ENCODE measurements at regions not wholly inside any gene's neighbourhood (a gene's known extent, or its start where the extent isn't known, plus 50 kb on each side); places are given as distances from the start of the nearest gene placed in this dataset.

DNA sequence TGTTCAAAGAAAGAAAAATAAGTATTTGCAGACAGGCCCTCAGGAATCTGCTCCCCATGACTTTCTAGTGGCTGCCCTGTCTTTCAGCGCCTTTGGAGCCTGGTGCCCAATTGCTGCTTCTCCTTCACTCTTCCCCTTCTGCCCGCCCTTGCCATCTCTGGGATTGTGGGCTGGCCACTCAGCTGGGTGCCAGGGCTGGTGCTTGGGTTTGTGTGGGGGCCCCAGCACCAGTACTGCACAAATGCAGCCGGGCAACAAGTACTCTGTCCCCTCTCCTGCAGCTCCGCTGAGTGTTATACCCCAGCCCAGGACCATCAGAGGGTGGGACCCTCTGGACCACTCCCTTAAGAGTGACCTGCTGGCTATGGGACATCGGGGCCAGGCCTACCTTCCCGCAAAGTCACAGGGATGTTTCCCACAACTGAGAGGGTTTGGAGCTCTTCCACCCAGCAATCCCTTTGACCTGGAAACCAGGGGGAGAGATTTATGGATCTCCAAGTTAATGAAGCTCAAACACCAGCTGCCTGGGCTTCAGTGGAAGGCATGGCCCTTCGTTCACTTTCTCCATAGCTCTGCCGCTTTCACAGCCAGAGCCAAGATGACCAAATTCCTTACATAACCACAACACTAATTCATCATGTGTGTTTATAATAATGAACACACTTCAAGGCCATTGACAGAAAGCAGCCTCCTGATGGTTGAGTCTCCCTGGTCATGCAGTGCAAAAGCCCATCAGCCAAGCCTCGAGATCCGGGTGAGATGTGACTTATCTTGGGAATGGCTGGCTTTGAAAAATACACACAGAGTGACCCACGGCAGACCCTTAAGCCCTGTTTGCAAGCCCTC is 313.9 kb upstream of the ZNF32 start:
- Histone ChIP-seq H3K27ac (ENCODE audit: low read length) (no peak overlapping the region), H3K27me3 (ENCODE audit: low read depth, low read length) (no peaks in the 10 kb centered on the region), H3K9me3 (ENCODE audit: insufficient read depth, low read length) (no peaks in the 10 kb centered on the region), H3K9ac (ENCODE audit: low read length) (no peak overlapping the region), H2AFZ (ENCODE audit: low read depth, low read length) (no peak overlapping the region), H3K4me2 (ENCODE audit: low read length) (no peak overlapping the region), H3K4me1 (ENCODE audit: low read length) (no peaks in the 10 kb centered on the region), H3K4me3 (ENCODE audit: low read length) (no peak overlapping the region), H3K36me3 (replicated peaks; ENCODE audit: low read depth, low read length) (no peaks in the 10 kb centered on the region), H3K79me2 (ENCODE audit: low read length) (no peaks in the 10 kb centered on the region), H4K20me1 (ENCODE audit: insufficient read depth, low read length) (no peaks in the 10 kb centered on the region)
- TF ChIP-seq, protein P1, sequence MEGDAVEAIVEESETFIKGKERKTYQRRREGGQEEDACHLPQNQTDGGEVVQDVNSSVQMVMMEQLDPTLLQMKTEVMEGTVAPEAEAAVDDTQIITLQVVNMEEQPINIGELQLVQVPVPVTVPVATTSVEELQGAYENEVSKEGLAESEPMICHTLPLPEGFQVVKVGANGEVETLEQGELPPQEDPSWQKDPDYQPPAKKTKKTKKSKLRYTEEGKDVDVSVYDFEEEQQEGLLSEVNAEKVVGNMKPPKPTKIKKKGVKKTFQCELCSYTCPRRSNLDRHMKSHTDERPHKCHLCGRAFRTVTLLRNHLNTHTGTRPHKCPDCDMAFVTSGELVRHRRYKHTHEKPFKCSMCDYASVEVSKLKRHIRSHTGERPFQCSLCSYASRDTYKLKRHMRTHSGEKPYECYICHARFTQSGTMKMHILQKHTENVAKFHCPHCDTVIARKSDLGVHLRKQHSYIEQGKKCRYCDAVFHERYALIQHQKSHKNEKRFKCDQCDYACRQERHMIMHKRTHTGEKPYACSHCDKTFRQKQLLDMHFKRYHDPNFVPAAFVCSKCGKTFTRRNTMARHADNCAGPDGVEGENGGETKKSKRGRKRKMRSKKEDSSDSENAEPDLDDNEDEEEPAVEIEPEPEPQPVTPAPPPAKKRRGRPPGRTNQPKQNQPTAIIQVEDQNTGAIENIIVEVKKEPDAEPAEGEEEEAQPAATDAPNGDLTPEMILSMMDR (IDR thresholded peaks at IDR 0.05; ENCODE audit: low read depth, low read length): no peak
- TF ChIP-seq EZH2phosphoT487 (IDR thresholded peaks at IDR 0.05; ENCODE audit: low read depth): no peak

DNA sequence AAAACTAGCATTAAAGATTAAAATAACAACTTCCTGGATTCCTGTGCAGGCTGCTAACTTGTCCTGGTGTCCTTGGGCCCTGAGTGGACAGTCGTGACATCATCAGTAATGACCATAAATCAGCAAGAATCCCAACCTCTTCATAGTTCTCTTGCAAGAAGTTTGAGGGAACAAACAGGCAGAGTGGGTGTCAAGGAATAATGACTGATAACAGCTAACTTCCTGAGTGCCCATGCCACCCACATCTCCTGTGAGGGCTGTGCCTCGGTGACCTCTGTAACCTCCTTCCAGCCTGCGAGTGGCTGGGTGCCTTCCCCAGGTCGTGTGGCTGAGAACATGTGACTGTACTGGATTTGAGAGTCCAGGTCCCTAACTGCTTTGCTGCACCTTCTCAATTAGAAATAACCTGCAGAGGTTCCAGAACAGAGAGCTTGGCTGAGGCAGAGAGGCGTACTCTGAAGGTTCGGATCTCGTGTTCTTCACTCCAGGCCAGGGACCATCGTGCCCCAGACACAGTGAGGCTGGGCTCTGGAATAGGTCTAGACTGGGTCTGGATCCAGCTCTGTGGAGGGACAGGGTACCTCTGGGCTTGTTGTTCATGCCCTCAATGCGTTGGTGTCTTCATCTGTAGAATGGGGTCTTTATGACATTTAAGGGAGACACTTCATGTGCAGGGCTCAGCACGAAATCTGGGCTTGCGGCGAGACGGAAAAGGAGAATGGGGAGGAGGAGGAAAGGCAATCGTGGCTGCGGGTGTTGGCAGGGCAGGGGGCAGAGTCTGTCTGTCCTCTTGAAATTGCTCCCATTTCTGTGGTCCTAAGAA is 313.1 kb upstream of the ZNF32 start:
- H3K9ac ChIP-seq (ENCODE audit: low read length): no peak overlapping the region
- no peaks in the 10 kb centered on the region for H3K9me3 ChIP-seq (ENCODE audit: insufficient read depth, low read length)
- no peaks in the 10 kb centered on the region for H4K20me1 ChIP-seq (ENCODE audit: insufficient read depth, low read length)
- H3K79me2 ChIP-seq (ENCODE audit: low read length): no peaks in the 10 kb centered on the region
- H3K27ac ChIP-seq (ENCODE audit: low read length): no peak overlapping the region
- no peaks in the 10 kb centered on the region for H3K36me3 ChIP-seq (replicated peaks; ENCODE audit: low read depth, low read length)
- no peak overlapping the region for H3K4me3 ChIP-seq (ENCODE audit: low read length)
- H3K4me2 ChIP-seq (ENCODE audit: low read length): no peak overlapping the region
- H3K4me1 ChIP-seq (ENCODE audit: low read length): no peaks in the 10 kb centered on the region
- H3K27me3 ChIP-seq (ENCODE audit: low read depth, low read length): no peaks in the 10 kb centered on the region
- TF ChIP-seq, protein P1 (IDR thresholded peaks at IDR 0.05; ENCODE audit: low read depth, low read length): no peak
- TF ChIP-seq EZH2phosphoT487 (IDR thresholded peaks at IDR 0.05; ENCODE audit: low read depth): no peak
- no peak overlapping the region for H2AFZ ChIP-seq (ENCODE audit: low read depth, low read length)

- no peaks in the 10 kb centered on the region for H4K20me1 ChIP-seq (ENCODE audit: insufficient read depth, low read length)
- H2AFZ ChIP-seq (ENCODE audit: low read depth, low read length): no peak overlapping the region
- H3K4me1 ChIP-seq (ENCODE audit: low read length): no peaks in the 10 kb centered on the region
- no peak for TF ChIP-seq EZH2phosphoT487 (IDR thresholded peaks at IDR 0.05; ENCODE audit: low read depth)
- H3K36me3 ChIP-seq (replicated peaks; ENCODE audit: low read depth, low read length): no peaks in the 10 kb centered on the region
- no peaks in the 10 kb centered on the region for H3K9me3 ChIP-seq (ENCODE audit: insufficient read depth, low read length)
- H3K79me2 ChIP-seq (ENCODE audit: low read length): no peaks in the 10 kb centered on the region
- no peak overlapping the region for H3K27ac ChIP-seq (ENCODE audit: low read length)
- no peak overlapping the region for H3K4me2 ChIP-seq (ENCODE audit: low read length)
- no peaks in the 10 kb centered on the region for H3K27me3 ChIP-seq (ENCODE audit: low read depth, low read length)
- no peak overlapping the region for H3K9ac ChIP-seq (ENCODE audit: low read length)
- H3K4me3 ChIP-seq (ENCODE audit: low read length): no peak overlapping the region
Measured at GRCh38 chr10:43960981-43961380, 312.3 kb upstream of the ZNF32 start.

DNA sequence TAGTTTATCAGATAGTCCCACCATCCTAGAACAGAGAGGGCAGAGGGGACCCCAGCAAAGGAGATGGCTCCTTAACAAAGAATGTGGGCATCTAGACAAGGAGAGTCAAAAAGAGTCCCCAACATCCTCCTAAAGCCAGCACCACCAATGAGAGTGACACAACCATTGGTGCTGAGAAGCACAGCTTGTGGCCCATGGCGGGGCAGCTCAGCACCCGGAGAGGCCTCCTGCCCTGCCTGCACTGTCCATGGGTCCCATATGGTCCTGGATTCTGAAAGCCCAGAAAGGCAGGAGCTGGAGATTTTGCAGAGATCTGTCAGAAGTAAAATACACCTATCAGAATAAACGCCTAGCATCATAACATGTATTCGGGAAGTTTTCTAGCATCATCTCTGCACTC is 311.8 kb upstream of the ZNF32 start:
- Histone ChIP-seq H3K79me2 (ENCODE audit: low read length) (no peaks in the 10 kb centered on the region), H3K36me3 (replicated peaks; ENCODE audit: low read depth, low read length) (no peaks in the 10 kb centered on the region), H3K4me1 (ENCODE audit: low read length) (no peaks in the 10 kb centered on the region), H3K4me2 (ENCODE audit: low read length) (no peak overlapping the region), H3K27ac (ENCODE audit: low read length) (no peak overlapping the region), H2AFZ (ENCODE audit: low read depth, low read length) (no peak overlapping the region), H3K9ac (ENCODE audit: low read length) (no peak overlapping the region), H3K9me3 (ENCODE audit: insufficient read depth, low read length) (no peaks in the 10 kb centered on the region), H4K20me1 (ENCODE audit: insufficient read depth, low read length) (no peaks in the 10 kb centered on the region), H3K4me3 (ENCODE audit: low read length) (no peak overlapping the region), H3K27me3 (ENCODE audit: low read depth, low read length) (no peaks in the 10 kb centered on the region)
- TF ChIP-seq, protein P1 (IDR thresholded peaks at IDR 0.05; ENCODE audit: low read depth, low read length): no peak
- TF ChIP-seq EZH2phosphoT487 (IDR thresholded peaks at IDR 0.05; ENCODE audit: low read depth): no peak
